ENCODE measurements at regions not wholly inside any gene's neighbourhood (a gene's known extent, or its start where the extent isn't known, plus 50 kb on each side); places are given as distances from the start of the nearest gene placed in this dataset.

DNA sequence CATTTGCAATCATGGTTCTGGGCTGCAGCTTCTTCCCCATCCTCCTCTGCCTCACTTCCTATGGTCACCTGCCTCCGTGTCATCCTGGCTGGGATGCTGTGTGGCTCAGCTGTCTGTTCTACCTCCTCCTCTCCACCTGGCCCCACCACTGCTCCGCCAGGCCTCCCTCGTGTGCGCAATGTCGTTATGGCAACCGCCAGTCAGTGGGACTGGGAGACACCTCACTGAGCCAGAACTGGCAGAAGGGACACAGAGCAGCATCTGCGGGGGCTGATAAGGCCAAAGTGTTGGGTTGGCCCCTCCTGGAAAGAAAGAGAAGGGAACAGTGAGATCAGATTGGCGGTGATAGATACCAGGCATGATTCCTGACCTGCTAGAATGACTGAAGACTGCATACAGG lies 527.5 kb downstream of the INHBA start (continued):
- TF ChIP-seq, protein P1, sequence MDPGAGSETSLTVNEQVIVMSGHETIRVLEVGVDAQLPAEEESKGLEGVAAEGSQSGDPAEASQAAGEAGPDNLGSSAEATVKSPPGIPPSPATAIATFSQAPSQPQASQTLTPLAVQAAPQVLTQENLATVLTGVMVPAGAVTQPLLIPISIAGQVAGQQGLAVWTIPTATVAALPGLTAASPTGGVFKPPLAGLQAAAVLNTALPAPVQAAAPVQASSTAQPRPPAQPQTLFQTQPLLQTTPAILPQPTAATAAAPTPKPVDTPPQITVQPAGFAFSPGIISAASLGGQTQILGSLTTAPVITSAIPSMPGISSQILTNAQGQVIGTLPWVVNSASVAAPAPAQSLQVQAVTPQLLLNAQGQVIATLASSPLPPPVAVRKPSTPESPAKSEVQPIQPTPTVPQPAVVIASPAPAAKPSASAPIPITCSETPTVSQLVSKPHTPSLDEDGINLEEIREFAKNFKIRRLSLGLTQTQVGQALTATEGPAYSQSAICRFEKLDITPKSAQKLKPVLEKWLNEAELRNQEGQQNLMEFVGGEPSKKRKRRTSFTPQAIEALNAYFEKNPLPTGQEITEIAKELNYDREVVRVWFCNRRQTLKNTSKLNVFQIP (CRISPR knock-in tag; IDR thresholded peaks at IDR 0.05; ENCODE audit: borderline replicate concordance, low read depth): no peak
- TF ChIP-seq ARNTL (CRISPR knock-in tag; IDR thresholded peaks at IDR 0.05; ENCODE audit: borderline replicate concordance, low read depth) (no peak), ZFP30 (CRISPR knock-in tag; IDR thresholded peaks at IDR 0.05) (no peak)

DNA sequence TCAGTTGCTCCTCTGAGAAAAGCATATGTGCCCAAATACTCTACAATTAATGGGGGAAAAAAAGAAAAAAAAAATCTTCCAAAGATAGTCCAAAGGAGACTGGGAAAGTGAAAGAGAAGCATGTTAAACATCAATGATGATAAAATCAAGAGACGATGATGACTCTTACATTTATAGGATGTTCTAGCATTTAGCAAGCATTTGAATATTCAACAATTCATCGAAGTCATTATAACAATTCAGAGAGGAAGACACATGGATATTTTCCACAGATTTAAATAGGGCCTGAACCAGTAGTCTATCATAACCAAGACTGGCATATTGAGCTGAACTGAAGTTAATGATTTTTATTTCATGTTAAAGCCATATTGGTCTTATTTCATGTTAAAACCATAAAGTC lies 528.4 kb downstream of the INHBA start:
- no peak for ATAC-seq
- TF ChIP-seq ZNF70 (CRISPR knock-in tag; IDR thresholded peaks at IDR 0.05): no peak
- no peak for TF ChIP-seq ZNF565 (CRISPR knock-in tag; conservative IDR thresholded peaks at IDR 0.05; ENCODE audit: low read depth)
- TF ChIP-seq, protein P2, sequence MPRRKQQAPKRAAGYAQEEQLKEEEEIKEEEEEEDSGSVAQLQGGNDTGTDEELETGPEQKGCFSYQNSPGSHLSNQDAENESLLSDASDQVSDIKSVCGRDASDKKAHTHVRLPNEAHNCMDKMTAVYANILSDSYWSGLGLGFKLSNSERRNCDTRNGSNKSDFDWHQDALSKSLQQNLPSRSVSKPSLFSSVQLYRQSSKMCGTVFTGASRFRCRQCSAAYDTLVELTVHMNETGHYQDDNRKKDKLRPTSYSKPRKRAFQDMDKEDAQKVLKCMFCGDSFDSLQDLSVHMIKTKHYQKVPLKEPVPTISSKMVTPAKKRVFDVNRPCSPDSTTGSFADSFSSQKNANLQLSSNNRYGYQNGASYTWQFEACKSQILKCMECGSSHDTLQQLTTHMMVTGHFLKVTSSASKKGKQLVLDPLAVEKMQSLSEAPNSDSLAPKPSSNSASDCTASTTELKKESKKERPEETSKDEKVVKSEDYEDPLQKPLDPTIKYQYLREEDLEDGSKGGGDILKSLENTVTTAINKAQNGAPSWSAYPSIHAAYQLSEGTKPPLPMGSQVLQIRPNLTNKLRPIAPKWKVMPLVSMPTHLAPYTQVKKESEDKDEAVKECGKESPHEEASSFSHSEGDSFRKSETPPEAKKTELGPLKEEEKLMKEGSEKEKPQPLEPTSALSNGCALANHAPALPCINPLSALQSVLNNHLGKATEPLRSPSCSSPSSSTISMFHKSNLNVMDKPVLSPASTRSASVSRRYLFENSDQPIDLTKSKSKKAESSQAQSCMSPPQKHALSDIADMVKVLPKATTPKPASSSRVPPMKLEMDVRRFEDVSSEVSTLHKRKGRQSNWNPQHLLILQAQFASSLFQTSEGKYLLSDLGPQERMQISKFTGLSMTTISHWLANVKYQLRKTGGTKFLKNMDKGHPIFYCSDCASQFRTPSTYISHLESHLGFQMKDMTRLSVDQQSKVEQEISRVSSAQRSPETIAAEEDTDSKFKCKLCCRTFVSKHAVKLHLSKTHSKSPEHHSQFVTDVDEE (CRISPR knock-in tag; IDR thresholded peaks at IDR 0.05): no peak
- no peak for TF ChIP-seq SNAI2 (CRISPR knock-in tag; IDR thresholded peaks at IDR 0.05)
- TF ChIP-seq BACH2 (CRISPR knock-in tag; IDR thresholded peaks at IDR 0.05; ENCODE audit: borderline replicate concordance): no peak
- no peak for TF ChIP-seq RARB (CRISPR knock-in tag; IDR thresholded peaks at IDR 0.05)
- no peak for TF ChIP-seq OSR1 (CRISPR knock-in tag; IDR thresholded peaks at IDR 0.05)
- TF ChIP-seq CSDC2 (CRISPR knock-in tag; IDR thresholded peaks at IDR 0.05): no peak
- no peak for TF ChIP-seq TOX (CRISPR knock-in tag; IDR thresholded peaks at IDR 0.05; ENCODE audit: borderline replicate concordance)
- TF ChIP-seq, protein P1 (CRISPR knock-in tag; IDR thresholded peaks at IDR 0.05; ENCODE audit: borderline replicate concordance, low read depth): no peak

DNA sequence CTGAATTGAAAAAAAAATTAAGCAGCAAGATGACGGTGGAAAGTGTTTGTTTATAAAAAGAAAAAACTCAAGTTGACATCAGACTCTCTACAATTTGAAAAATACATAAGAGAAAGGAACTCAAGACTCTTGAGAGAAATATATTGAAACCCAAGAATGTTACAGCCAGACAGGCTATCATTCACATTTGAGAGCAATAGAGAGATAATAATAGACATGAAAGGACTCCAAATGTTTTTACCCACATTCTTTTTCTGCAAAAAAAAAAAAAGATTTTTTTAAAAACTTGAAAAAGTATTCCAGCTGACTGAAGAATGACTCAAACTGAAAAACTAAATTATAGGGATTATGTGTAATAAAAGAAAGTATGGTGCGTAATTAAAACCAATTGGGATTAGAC lies 532.4 kb downstream of the INHBA start:
- ATAC-seq: no peak
- TF ChIP-seq ISL1 (CRISPR knock-in tag; IDR thresholded peaks at IDR 0.05) (no peak), CSDC2 (CRISPR knock-in tag; IDR thresholded peaks at IDR 0.05) (no peak)

DNA sequence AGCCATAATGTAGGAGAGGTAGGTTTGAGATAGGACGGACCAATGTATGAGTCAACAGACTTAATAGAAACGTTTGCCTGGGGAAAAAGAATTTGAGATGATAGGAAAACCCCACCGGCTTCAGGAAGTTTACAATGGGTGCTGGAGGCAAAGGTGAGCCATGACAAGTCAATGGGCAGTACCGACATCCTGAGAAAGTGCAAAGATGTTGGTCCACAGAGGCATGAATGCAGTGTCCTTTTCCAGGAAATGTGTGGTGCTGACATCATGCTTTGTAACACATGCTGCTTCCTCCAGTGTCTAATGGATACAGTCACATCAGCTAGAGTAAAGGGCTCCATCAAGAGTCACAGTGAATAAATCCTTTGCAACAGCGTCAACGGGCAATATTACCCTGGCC lies 533.6 kb downstream of the INHBA start:
- no peak for ATAC-seq
- TF ChIP-seq ZNF565 (CRISPR knock-in tag; conservative IDR thresholded peaks at IDR 0.05; ENCODE audit: low read depth) (no peak), TOX (CRISPR knock-in tag; IDR thresholded peaks at IDR 0.05; ENCODE audit: borderline replicate concordance) (no peak)
- TF ChIP-seq, protein P1 (CRISPR knock-in tag; IDR thresholded peaks at IDR 0.05; ENCODE audit: borderline replicate concordance, low read depth): no peak

DNA sequence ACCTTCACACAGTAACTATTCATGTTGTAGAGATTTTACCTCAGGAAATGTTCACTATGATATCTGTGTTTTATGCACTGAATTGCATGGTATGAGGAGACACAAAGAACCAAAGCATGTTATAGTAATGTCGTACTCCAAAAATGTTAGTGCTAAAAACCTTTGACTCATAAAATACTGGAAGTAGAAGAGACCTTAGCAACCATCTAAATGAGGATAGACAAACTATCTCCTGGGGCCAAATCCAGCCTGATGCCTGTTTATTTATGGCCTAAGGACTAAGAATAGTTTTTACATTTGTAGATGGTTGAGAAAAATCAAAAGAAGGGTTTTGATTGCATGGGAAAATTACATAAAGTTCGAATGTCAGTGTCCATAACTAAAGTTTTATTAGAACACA lies 535.1 kb downstream of the INHBA start:
- TF ChIP-seq, protein P2 (CRISPR knock-in tag; IDR thresholded peaks at IDR 0.05): no peak
- TF ChIP-seq PPARA (CRISPR knock-in tag; IDR thresholded peaks at IDR 0.05; ENCODE audit: borderline replicate concordance) (no peak), CSDC2 (CRISPR knock-in tag; IDR thresholded peaks at IDR 0.05) (no peak)
- ATAC-seq: no peak

Data from SK-N-SH treated with all-trans-retinoic acid at 6 μM for 48 hours (cell line).